ES-I3 (cell line): ENCODE measurements at regions not wholly inside any gene's neighbourhood (a gene's known extent, or its start where the extent isn't known, plus 50 kb on each side); places are given as distances from the start of the nearest gene placed in this dataset.
"Not testable (repeated sequence)": the region's sequence is repeated elsewhere in the genome, so short reads cannot be mapped to it uniquely, and the experiment has no call there.

Experiments
- H3K36me3 ChIP-seq: 2 replicates; pipeline ENCODE4 v1.6.1; 2013; ENCODE audit warnings: mild to moderate bottlenecking, low read length, control low read depth, moderate library complexity; ENCODE audit not compliant: insufficient read depth
- H3K4me1 ChIP-seq: 2 replicates; pipeline ENCODE4 v1.6.1; 2013; ENCODE audit warnings: mild to moderate bottlenecking, control low read depth, low read length; ENCODE audit not compliant: insufficient read depth
- H3K9ac ChIP-seq: 2 replicates; pipeline ENCODE4 v1.6.1; 2013; ENCODE audit warnings: low read depth, mild to moderate bottlenecking, low read length, moderate library complexity
- H3K9me3 ChIP-seq: 2 replicates; pipeline ENCODE4 v1.6.1; 2013; ENCODE audit warnings: mild to moderate bottlenecking, low read length, moderate library complexity; ENCODE audit not compliant: control insufficient read depth, insufficient read depth

GRCh38 chr2:67570611-67571010 lies 173.5 kb downstream of the ETAA1 start:
- no peaks in the 10 kb centered on the region for H3K9me3 ChIP-seq

GRCh38 chr2:67571785-67572718 lies 174.9 kb downstream of the ETAA1 start:
- Histone ChIP-seq H3K4me1 (no peaks in the 10 kb centered on the region), H3K9ac (no peak overlapping the region), H3K36me3 (no peaks in the 10 kb centered on the region), H3K9me3 (no peaks in the 10 kb centered on the region)

More at GRCh38 chr2:67570611-67571010, 173.5 kb downstream of the ETAA1 start:
- Histone ChIP-seq H3K36me3 (no peaks in the 10 kb centered on the region), H3K9ac (no peak overlapping the region), H3K4me1 (no peaks in the 10 kb centered on the region)

GRCh38 chr2:67572721-67573435 lies 175.7 kb downstream of the ETAA1 start:
- Histone ChIP-seq H3K9ac (no peak overlapping the region), H3K9me3 (no peaks in the 10 kb centered on the region), H3K4me1 (no peaks in the 10 kb centered on the region), H3K36me3 (no peaks in the 10 kb centered on the region)

GRCh38 chr2:67574230-67574629 lies 177.1 kb downstream of the ETAA1 start:
- Histone ChIP-seq H3K9me3 (no peaks in the 10 kb centered on the region), H3K36me3 (no peaks in the 10 kb centered on the region), H3K9ac (no peak overlapping the region), H3K4me1 (no peaks in the 10 kb centered on the region)

- no peaks in the 10 kb centered on the region for H3K36me3 ChIP-seq
- H3K9ac ChIP-seq, result no peak overlapping the region
- no peaks in the 10 kb centered on the region for H3K9me3 ChIP-seq
- no peaks in the 10 kb centered on the region for H3K4me1 ChIP-seq
Observed at GRCh38 chr2:67576226-67576625, 179.1 kb downstream of the ETAA1 start.

GRCh38 chr2:67576991-67577390 lies 179.9 kb downstream of the ETAA1 start:
- Histone ChIP-seq H3K9me3 (no peaks in the 10 kb centered on the region), H3K36me3 (no peaks in the 10 kb centered on the region), H3K4me1 (no peaks in the 10 kb centered on the region), H3K9ac (no peak overlapping the region)

GRCh38 chr2:67579216-67579615 lies 182.1 kb downstream of the ETAA1 start:
- no peaks in the 10 kb centered on the region for H3K36me3 ChIP-seq
- H3K9me3 ChIP-seq, result no peaks in the 10 kb centered on the region
- no peaks in the 10 kb centered on the region for H3K4me1 ChIP-seq
- H3K9ac ChIP-seq, result no peak overlapping the region

GRCh38 chr2:67579806-67580205 lies 182.7 kb downstream of the ETAA1 start:
- H3K9ac ChIP-seq, result no peak overlapping the region
- no peaks in the 10 kb centered on the region for H3K36me3 ChIP-seq
- no peaks in the 10 kb centered on the region for H3K9me3 ChIP-seq
- H3K4me1 ChIP-seq, result no peaks in the 10 kb centered on the region

- no peaks in the 10 kb centered on the region for H3K9me3 ChIP-seq
- no peaks in the 10 kb centered on the region for H3K4me1 ChIP-seq
- no peak overlapping the region for H3K9ac ChIP-seq
- H3K36me3 ChIP-seq, result no peaks in the 10 kb centered on the region
Observed at GRCh38 chr2:67581751-67582150, 184.6 kb downstream of the ETAA1 start.

GRCh38 chr2:67583185-67583584 lies 186.1 kb downstream of the ETAA1 start:
- no peaks in the 10 kb centered on the region for H3K9me3 ChIP-seq
- no peak overlapping the region for H3K9ac ChIP-seq
- no peaks in the 10 kb centered on the region for H3K4me1 ChIP-seq
- no peaks in the 10 kb centered on the region for H3K36me3 ChIP-seq

- no peak overlapping the region for H3K9ac ChIP-seq
- no peaks in the 10 kb centered on the region for H3K9me3 ChIP-seq
- no peaks in the 10 kb centered on the region for H3K4me1 ChIP-seq
- no peaks in the 10 kb centered on the region for H3K36me3 ChIP-seq
Observed at GRCh38 chr2:67585400-67585799, 188.3 kb downstream of the ETAA1 start.

- H3K36me3 ChIP-seq, H3K9ac ChIP-seq, H3K9me3 ChIP-seq, H3K4me1 ChIP-seq: not testable (repeated sequence)
Observed at GRCh38 chr2:67589121-67589520, 192.0 kb downstream of the ETAA1 start.

GRCh38 chr2:67594522-67594921 lies 197.4 kb downstream of the ETAA1 start:
- not testable (repeated sequence) for H3K9ac ChIP-seq, H3K9me3 ChIP-seq, H3K4me1 ChIP-seq, H3K36me3 ChIP-seq

- Histone ChIP-seq H3K4me1 (no peaks in the 10 kb centered on the region), H3K36me3 (no peaks in the 10 kb centered on the region), H3K9ac (no peak overlapping the region), H3K9me3 (no peaks in the 10 kb centered on the region; the same call in 1 of the 2 replicates)
Observed at GRCh38 chr2:67596871-67597270, 199.7 kb downstream of the ETAA1 start.

GRCh38 chr2:67599561-67599960 lies 202.4 kb downstream of the ETAA1 start:
- no peaks in the 10 kb centered on the region; the same call in 1 of the 2 replicates for H3K9me3 ChIP-seq
- no peaks in the 10 kb centered on the region for H3K36me3 ChIP-seq
- H3K9ac ChIP-seq, result no peak overlapping the region
- H3K4me1 ChIP-seq, result no peaks in the 10 kb centered on the region
